Heart left ventricle (tissue), 16 donors: ENCODE measurements at regions not wholly inside any gene's neighbourhood (a gene's known extent, or its start where the extent isn't known, plus 50 kb on each side); places are given as distances from the start of the nearest gene placed in this dataset.

ENCODE experiments used
- ATAC-seq, 4 donors: fragments of 200-7000 bp; cut with Tn5 transposase; one replicate each; pipeline ENCODE4 v1.9.1; 2020 to 2022; ENCODE audit warnings: moderate library complexity in 4 of 4, mild to moderate bottlenecking in 3 of 4, moderate number of reproducible peaks in 1 of 4
- DNase-seq, 5 donors: peaks; one replicate each; pipeline ENCODE4 v3.0.0-alpha.2; 2020
- H3K27ac ChIP-seq, 12 donors: fragments of 200-600 bp; sonication (generic) in 4 of 12; one replicate each; pipeline versions ENCODE4 v1.5.0 to v1.8.0; 2016 to 2022; ENCODE audit warnings: mild to moderate bottlenecking in 2 of 12
- H3K27me3 ChIP-seq, 9 donors: fragments of 200-600 bp; sonication (generic) in 2 of 9; one replicate each; pipeline versions ENCODE4 v1.5.1 to v1.8.0; 2016 to 2022; ENCODE audit warnings: mild to moderate bottlenecking in 3 of 9
- H3K36me3 ChIP-seq, 9 donors: fragments of 200-600 bp; sonication (generic) in 2 of 9; one replicate each; pipeline versions ENCODE4 v1.5.0 to v1.8.0; 2018 to 2022; ENCODE audit warnings: mild to moderate bottlenecking in 2 of 9
- H3K4me1 ChIP-seq, 12 donors: fragments of 200-600 bp; sonication (generic) in 4 of 12; one replicate each; pipeline versions ENCODE4 v1.5.0 to v1.8.0; 2016 to 2022; ENCODE audit warnings: mild to moderate bottlenecking in 3 of 12
- H3K4me3 ChIP-seq, 12 donors: fragments of 200-600 bp; sonication (generic) in 4 of 12; one replicate each; pipeline versions ENCODE4 v1.5.0 to v1.8.0; 2017 to 2022; ENCODE audit warnings: mild to moderate bottlenecking in 9 of 12, moderate library complexity in 4 of 12
- H3K9me3 ChIP-seq, 12 donors: fragments of 200-600 bp; sonication (generic) in 4 of 12; one replicate each; pipeline versions ENCODE4 v1.5.0 to v1.8.0; 2016 to 2022; ENCODE audit warnings: mild to moderate bottlenecking in 1 of 12
- CTCF ChIP-seq, 12 donors: fragments of 200-600 bp; sonication (generic) in 4 of 12; IDR thresholded peaks; one replicate each; pipeline versions ENCODE4 v1.5.0 to v1.8.0; 2018 to 2022; ENCODE audit warnings: antibody characterized with exemption in 12 of 12, mild to moderate bottlenecking in 5 of 12
- POLR2A ChIP-seq, 2 donors: fragments of 450-650 bp; IDR thresholded peaks; one replicate each; pipeline ENCODE4 v1.6.1; 2017; ENCODE audit warnings: antibody characterized with exemption in 2 of 2, mild to moderate bottlenecking in 2 of 2, moderate library complexity in 2 of 2
- WGBS, 4 donors: extraction: QIAGEN DNeasy Blood & Tissue Kit in 2 of 4; methylation state at CpG; one replicate each; pipeline versions ENCODE4 v1.1.5 to v1.1.7; 2013 to 2018; 5-methylcytosine and 5-hydroxymethylcytosine counted together
- intact Hi-C, 10 donors: fragments of 100-400 bp; cut with DNase I; formaldehyde crosslinking; loops; one replicate each; pipeline versions ENCODE4 v1.11.1 to v1.14.2; 2022
- donor health status: ischemic (EF 13 %, LVEDD 7.1; RV severe dilation, severe dysfunction).
- donor health status: healthy with polysubstance abuse.
- donor health status: DM: no; HTN: yes; CAD: no.
- donor health status: DM: no; HTN: no; CAD: no.
- donor health status: ischemic (EF 25% LVEDD 6.9; RV normal size, moderate dysfunction).
- donor health status: ischemic (EF 25% LVEDD 5.7; RV mildly dilated, moderate dysfunction).
- donor health status: healthy.
- donor health status: DM: yes; HTN: yes; CAD: no.
- donor health status: ischemic (EF 35%, LVEDD 5.7; RV mildly dilated, moderate dysfunction).
- donor health status: nonischemic (EF 11% LVEDD 7.7; RV severe dilation, severe dysfunction).
- donor health status: DM: yes; HTN: yes; CAD: no.
- donor health status: PGD.
- donor health status: ischemic (EF 29% LVEDD 5.4; RV normal size, mild dysfunction).
- donor health status: nonischemic (EF 23%, LVEDD 6.1; RV moderate dilation, normal function).

- WGBS, 4 donors: 7 to 22% (median 14%) methylated on average over 2 of the region's 2 CpGs
- Histone ChIP-seq H3K4me3 (no peak overlapping the region), H3K27ac (no peak overlapping the region), H3K9me3 (no peaks in the 10 kb centered on the region), H3K27me3 (no peaks in the 10 kb centered on the region), H3K4me1 (no peaks in the 10 kb centered on the region), H3K36me3 (no peaks in the 10 kb centered on the region)
- TF ChIP-seq CTCF (IDR thresholded peaks at IDR 0.05) (no peak), POLR2A (IDR thresholded peaks at IDR 0.05) (no peak)
- ATAC-seq (no peak), DNase-seq (no peak)
- intact Hi-C loops: no loop called here
Observed at GRCh38 chr3:25002052-25002451, 426.0 kb upstream of the RARB start.

- no peaks in the 10 kb centered on the region for H3K36me3 ChIP-seq
- peak in 3 of 4 donors; percentile 55 to 69 (median 58) for ATAC-seq
- 31 to 46% (median 37%) methylated on average over 2 of the region's 2 CpGs for WGBS, 4 donors
Observed at GRCh38 chr3:25007974-25008658, 419.9 kb upstream of the RARB start.

GRCh38 chr3:25009665-25010064 lies 418.4 kb upstream of the RARB start:
- H3K36me3 ChIP-seq: no peaks in the 10 kb centered on the region
- intact Hi-C loops: no loop called here
- no peaks in the 10 kb centered on the region for H3K27me3 ChIP-seq
- H3K4me3 ChIP-seq: no peak overlapping the region
- H3K4me1 ChIP-seq: peaks cover 0 to 13% (median 3%) of the 10 kb centered on the region in 12 donors
- DNase-seq (no peak), ATAC-seq (peak in 1 of 4 donors; percentile 28)
- no peaks in the 10 kb centered on the region for H3K9me3 ChIP-seq
- WGBS, 4 donors: 50 to 62% (median 51%) methylated on average over 2 of the region's 2 CpGs
- TF ChIP-seq POLR2A (IDR thresholded peaks at IDR 0.05): no peak
- TF ChIP-seq CTCF (IDR thresholded peaks at IDR 0.05): no peak
- H3K27ac ChIP-seq: no peak overlapping the region

More at GRCh38 chr3:25007974-25008658, 419.9 kb upstream of the RARB start:
- Histone ChIP-seq H3K27ac (peak overlapping the region in 1 of 12 donors; percentile 14), H3K4me1 (peaks cover 0 to 13% (median 3%) of the 10 kb centered on the region in 12 donors), H3K27me3 (no peaks in the 10 kb centered on the region), H3K4me3 (no peak overlapping the region), H3K9me3 (no peaks in the 10 kb centered on the region)
- DNase-seq: no peak
- no peak for TF ChIP-seq POLR2A (IDR thresholded peaks at IDR 0.05)
- no peak for TF ChIP-seq CTCF (IDR thresholded peaks at IDR 0.05)
- intact Hi-C loops: no loop called here

GRCh38 chr3:25015599-25015998 lies 412.5 kb upstream of the RARB start:
- TF ChIP-seq CTCF (IDR thresholded peaks at IDR 0.05) (no peak), POLR2A (IDR thresholded peaks at IDR 0.05) (no peak)
- Histone ChIP-seq H3K4me1 (no peaks in the 10 kb centered on the region), H3K27ac (no peak overlapping the region), H3K36me3 (no peaks in the 10 kb centered on the region), H3K9me3 (no peaks in the 10 kb centered on the region), H3K4me3 (no peak overlapping the region), H3K27me3 (no peaks in the 10 kb centered on the region)
- DNase-seq (no peak), ATAC-seq (no peak)
- intact Hi-C loops: no loop called here
